Fibroblast of the aortic adventitia (primary cell): ENCODE measurements at regions not wholly inside any gene's neighbourhood (a gene's known extent, or its start where the extent isn't known, plus 50 kb on each side); places are given as distances from the start of the nearest gene placed in this dataset.

Source experiments
- DNase-seq: peaks from one replicate; pipeline ENCODE4 v3.0.0-alpha.2; 2010; ENCODE audit warnings: low read depth
- H3K4me3 ChIP-seq: 2 replicates; pipeline ENCODE4 v1.5.1; 2011; ENCODE audit warnings: low read depth, mild to moderate bottlenecking, control low read depth, low read length, moderate library complexity
- TF ChIP-seq, protein P1 (sequence below): IDR thresholded peaks from 2 replicates; pipeline ENCODE4 v1.5.1; 2011; ENCODE audit warnings: mild to moderate bottlenecking, low read length, control low read depth, inconsistent platforms; ENCODE audit not compliant: insufficient read depth

DNA sequence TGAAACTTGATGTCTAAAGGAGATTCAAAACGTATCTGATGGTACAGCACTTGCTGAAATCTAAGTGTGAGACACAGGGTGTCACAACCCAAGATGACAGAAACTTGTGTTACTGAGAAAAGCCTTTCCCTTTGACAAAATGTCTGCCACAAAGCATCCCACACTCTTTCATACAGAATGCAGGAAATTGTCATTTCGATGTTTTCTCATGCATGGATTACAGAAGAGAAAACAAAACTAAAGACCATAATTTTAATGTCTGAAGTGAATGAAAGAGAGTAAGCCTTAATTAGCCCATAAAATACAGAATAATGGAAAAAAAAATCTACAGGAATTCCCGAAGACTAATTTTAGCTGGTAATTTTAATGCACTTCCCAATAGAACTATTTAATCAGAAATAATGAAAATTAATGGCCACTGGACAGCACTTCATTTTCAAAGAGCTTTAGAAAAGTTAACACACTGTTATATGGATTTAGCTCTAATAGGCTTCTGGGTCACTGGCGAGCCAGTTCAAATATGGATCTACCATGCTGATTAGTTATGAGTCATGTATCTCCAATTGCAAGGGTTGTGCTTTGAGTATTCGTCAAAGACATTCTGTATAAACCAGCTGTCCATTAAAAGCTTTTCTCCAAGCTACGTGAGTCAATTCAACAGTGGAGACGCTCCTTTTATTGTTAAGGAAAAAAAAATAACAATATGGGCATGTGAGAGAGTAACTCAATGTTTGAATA lies 656.7 kb downstream of the SLC16A7 start:
- no peak overlapping the region for H3K4me3 ChIP-seq
- TF ChIP-seq, protein P1, sequence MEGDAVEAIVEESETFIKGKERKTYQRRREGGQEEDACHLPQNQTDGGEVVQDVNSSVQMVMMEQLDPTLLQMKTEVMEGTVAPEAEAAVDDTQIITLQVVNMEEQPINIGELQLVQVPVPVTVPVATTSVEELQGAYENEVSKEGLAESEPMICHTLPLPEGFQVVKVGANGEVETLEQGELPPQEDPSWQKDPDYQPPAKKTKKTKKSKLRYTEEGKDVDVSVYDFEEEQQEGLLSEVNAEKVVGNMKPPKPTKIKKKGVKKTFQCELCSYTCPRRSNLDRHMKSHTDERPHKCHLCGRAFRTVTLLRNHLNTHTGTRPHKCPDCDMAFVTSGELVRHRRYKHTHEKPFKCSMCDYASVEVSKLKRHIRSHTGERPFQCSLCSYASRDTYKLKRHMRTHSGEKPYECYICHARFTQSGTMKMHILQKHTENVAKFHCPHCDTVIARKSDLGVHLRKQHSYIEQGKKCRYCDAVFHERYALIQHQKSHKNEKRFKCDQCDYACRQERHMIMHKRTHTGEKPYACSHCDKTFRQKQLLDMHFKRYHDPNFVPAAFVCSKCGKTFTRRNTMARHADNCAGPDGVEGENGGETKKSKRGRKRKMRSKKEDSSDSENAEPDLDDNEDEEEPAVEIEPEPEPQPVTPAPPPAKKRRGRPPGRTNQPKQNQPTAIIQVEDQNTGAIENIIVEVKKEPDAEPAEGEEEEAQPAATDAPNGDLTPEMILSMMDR = no peak
- DNase-seq = no peak

DNA sequence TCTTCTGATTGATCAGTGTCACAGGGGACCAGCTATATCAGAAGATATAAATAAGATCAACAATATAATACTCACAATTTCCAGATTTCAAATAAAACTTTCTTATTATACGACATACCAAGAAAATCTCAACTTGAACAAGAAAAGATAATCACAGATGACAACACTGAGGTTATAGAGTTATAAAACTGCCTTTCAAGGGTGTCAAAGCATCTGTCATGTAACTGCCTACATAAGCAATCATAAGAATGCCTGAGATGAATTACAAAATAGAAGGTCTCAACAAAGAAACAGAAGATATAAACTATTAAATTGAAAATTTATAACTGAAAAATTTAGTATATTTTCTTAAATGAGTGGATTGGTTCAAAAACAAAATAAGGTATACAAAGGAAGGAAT lies 659.2 kb downstream of the SLC16A7 start:
- no peak overlapping the region for H3K4me3 ChIP-seq
- TF ChIP-seq, protein P1 = no peak
- DNase-seq = no peak

DNA sequence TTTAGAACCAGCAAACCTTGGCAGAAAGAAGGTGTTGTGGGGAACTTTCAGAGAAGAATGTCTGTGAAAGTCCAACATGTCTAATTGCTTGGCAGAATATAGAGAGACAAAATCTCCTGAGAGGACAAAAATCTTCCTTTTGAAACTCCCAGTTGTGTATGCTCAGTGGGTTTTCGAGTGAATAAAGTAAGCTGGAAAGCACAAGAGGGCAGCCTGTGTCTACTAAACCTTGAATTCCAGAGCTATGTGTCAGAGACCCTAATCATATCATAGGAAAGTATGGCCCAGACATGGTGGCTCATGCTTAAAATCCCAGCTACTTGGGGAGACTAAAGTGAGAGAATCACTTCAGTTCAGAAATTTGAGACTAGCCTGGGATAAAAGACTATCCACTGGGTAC lies 661.2 kb downstream of the SLC16A7 start:
- peak; percentile 88 for DNase-seq
- TF ChIP-seq, protein P1 = peak; percentile 23
- H3K4me3 ChIP-seq = no peak overlapping the region

DNA sequence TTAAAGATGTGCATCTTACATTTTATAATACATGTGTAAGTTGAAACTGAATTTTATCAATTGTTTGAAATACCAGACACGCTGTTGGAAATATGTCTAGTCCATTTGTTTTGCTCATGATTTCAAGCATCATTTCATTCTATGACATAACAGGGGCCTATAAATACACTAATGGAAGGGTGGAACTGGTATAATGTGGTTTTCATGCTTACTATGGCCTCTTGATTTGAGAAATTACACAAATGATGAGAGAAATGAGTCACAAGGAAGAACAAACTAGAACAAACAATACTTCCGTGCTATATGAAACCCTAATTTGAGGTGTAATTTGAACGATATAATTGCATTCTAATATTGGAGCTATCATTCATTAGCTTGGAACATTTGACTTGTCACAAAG lies 663.4 kb downstream of the SLC16A7 start:
- TF ChIP-seq, protein P1 = no peak

DNA sequence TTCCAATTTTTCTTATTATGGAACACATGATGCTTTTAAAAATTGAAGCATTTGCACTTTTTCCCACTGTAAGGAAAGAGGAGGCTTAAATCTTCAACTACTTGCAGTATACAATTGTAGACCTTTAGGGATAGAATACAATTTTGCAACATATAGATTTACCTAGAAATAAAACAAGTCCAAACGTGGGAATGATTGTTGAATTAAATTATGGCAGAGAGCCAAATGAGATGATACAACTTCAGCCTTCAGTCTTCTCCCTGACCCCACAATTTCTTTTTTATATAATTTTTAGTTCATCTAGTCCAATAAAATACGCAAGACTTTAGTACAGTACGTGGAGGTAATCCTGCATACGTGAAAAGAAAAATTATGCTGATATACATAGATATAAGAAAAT lies 666.5 kb downstream of the SLC16A7 start:
- no peak overlapping the region for H3K4me3 ChIP-seq
- no peak for DNase-seq
- TF ChIP-seq, protein P1 = no peak

More for the DNA sequence above, 663.4 kb downstream of the SLC16A7 start:
- no peak for DNase-seq
- no peak overlapping the region for H3K4me3 ChIP-seq

DNA sequence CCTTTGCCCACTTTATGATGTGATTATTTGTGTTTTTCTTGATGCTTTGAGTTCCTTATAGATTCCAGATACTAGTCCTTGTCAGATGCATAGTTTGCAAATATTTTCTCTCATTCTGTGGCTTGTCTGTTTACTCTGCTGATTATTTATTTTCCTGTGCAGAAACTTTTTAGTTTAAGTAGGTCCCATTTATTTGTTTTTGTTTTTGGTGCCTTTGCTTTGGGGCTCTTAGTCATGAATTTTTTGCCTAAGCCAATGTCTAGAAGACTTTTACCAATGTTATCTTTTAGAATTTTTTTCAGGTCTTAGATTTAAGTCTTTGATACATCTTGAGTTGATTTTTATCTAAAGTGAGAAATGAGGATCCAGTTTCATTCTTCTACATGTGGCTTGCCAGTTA lies 667.3 kb downstream of the SLC16A7 start:
- H3K4me3 ChIP-seq = no peak overlapping the region
- TF ChIP-seq, protein P1 = no peak
- DNase-seq = no peak
